K562 (cell line): ENCODE measurements at regions not wholly inside any gene's neighbourhood (a gene's known extent, or its start where the extent isn't known, plus 50 kb on each side); places are given as distances from the start of the nearest gene placed in this dataset.

Experiments used
- CEBPB ChIP-seq: fragments of 450-650 bp; IDR thresholded peaks from 2 replicates; pipeline ENCODE4 v1.6.1; 2016; ENCODE audit warnings: missing genetic modification characterization, missing compliant biosample characterization
- MAFK ChIP-seq: IDR thresholded peaks from 2 replicates; pipeline ENCODE4 v1.6.1; 2011; ENCODE audit warnings: low read length, improper control_type of control experiment
- SOX6 ChIP-seq: fragments of 450-650 bp; IDR thresholded peaks from 2 replicates; pipeline ENCODE4 v1.6.1; 2014; ENCODE audit warnings: mild to moderate bottlenecking
- TF ChIP-seq, protein P1 (sequence below), 3 experiments: IDR thresholded peaks in 2 of 3; conservative IDR thresholded peaks in 1 of 3; 2 replicates each; pipeline ENCODE4 v1.5.1; 2011 to 2012; ENCODE audit warnings: low read length in 3 of 3, mild to moderate bottlenecking in 3 of 3, control low read depth in 2 of 3, improper control_type of control experiment in 1 of 3, inconsistent platforms in 1 of 3, low read depth in 1 of 3, mixed read lengths in 1 of 3, moderate library complexity in 1 of 3; ENCODE audit not compliant: insufficient read depth in 2 of 3

DNA sequence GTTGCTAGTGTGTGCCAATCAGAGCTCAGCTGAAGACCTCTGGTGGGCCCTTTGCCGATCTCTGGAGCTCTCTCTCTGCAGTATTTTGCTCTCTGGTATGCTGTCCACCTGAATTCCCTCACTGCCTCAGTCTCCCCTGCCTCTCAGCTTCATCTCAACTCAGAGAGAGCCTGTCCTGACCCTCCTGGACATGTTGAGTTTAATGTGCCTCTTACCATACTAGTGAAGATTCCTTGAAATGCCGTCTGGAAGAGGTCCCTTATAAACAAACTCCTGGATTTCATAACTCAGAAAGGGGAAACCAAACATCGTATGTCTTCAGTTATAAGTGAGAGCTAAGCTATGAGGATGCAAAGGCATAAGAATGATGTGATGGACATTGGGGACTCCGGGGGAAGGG is 231.1 kb upstream of the ZNF217 start:
- TF ChIP-seq, protein P1, sequence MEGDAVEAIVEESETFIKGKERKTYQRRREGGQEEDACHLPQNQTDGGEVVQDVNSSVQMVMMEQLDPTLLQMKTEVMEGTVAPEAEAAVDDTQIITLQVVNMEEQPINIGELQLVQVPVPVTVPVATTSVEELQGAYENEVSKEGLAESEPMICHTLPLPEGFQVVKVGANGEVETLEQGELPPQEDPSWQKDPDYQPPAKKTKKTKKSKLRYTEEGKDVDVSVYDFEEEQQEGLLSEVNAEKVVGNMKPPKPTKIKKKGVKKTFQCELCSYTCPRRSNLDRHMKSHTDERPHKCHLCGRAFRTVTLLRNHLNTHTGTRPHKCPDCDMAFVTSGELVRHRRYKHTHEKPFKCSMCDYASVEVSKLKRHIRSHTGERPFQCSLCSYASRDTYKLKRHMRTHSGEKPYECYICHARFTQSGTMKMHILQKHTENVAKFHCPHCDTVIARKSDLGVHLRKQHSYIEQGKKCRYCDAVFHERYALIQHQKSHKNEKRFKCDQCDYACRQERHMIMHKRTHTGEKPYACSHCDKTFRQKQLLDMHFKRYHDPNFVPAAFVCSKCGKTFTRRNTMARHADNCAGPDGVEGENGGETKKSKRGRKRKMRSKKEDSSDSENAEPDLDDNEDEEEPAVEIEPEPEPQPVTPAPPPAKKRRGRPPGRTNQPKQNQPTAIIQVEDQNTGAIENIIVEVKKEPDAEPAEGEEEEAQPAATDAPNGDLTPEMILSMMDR (IDR thresholded peaks at IDR 0.05 in 2 of 3, conservative IDR thresholded peaks at IDR 0.05 in 1 of 3; ENCODE audit: insufficient read depth in 2 of 3, low read depth in 1 of 3, low read length in 3 of 3) = no peak
- TF ChIP-seq CEBPB (tag) (no peak), MAFK (no peak), SOX6 (no peak)
